GM12874 (cell line): ENCODE measurements at regions not wholly inside any gene's neighbourhood (a gene's known extent, or its start where the extent isn't known, plus 50 kb on each side); places are given as distances from the start of the nearest gene placed in this dataset.

Experiments used
- TF ChIP-seq, protein P1 (sequence below): IDR thresholded peaks from 2 replicates; pipeline ENCODE4 v1.5.1; 2011; ENCODE audit warnings: low read depth, mild to moderate bottlenecking, control low read depth, low read length, moderate library complexity; ENCODE audit not compliant: insufficient read depth

DNA sequence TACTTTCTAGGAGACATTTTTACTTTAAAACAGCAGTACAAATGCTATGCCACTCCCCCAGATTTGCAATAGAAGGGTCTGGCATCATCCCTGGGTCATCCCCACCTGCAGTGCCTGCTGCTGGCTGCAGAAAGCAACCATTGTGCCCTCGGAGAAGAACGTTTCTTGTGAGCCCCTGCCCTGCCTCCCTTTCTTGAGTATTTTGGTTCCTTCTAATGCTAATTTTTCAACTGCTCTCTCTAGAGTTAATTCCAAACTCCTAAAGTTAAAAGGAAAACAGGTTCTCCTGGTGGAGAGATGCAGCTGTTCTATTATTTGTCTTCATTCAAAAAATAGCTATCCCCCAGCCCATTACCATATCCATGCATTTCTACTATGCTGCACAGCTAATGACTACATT lies 107.1 kb downstream of the IDS start:
- TF ChIP-seq, protein P1, sequence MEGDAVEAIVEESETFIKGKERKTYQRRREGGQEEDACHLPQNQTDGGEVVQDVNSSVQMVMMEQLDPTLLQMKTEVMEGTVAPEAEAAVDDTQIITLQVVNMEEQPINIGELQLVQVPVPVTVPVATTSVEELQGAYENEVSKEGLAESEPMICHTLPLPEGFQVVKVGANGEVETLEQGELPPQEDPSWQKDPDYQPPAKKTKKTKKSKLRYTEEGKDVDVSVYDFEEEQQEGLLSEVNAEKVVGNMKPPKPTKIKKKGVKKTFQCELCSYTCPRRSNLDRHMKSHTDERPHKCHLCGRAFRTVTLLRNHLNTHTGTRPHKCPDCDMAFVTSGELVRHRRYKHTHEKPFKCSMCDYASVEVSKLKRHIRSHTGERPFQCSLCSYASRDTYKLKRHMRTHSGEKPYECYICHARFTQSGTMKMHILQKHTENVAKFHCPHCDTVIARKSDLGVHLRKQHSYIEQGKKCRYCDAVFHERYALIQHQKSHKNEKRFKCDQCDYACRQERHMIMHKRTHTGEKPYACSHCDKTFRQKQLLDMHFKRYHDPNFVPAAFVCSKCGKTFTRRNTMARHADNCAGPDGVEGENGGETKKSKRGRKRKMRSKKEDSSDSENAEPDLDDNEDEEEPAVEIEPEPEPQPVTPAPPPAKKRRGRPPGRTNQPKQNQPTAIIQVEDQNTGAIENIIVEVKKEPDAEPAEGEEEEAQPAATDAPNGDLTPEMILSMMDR = no peak

DNA sequence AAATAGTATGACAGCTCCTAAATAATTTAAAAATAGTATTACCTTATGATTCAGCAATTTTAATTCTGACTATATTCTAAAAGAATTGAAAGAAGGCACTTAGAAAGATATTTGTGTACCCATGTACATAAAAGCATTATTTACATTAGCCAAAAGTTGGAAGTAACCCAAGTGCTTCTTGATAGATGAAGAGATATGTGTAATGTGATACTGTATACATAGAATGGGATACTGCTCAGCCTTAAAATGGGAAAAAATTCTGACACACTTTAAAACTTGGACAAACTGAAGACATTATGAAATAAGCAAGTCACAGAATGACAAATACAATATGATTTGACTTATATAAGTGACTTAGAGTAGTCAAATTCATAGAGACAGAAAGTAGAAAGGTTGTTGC lies 112.2 kb downstream of the IDS start:
- TF ChIP-seq, protein P1 = no peak

DNA sequence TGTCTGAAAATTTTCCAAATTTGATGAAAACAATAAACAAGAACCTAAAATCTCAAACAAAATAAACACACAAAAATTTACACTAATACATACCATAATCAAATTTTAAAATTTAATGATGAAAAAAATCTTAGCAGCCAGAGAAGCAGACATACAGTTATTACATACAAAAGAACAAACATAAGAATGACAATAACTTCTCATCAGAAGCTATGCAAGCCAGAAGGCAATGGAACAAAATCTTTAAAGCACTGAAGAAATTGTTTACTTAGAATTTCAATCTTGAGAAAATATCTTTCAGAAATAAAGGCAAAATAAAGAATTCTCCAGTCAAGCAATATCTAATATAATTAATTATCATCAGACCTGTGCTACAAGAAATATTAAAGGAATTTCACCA lies 121.3 kb downstream of the IDS start:
- TF ChIP-seq, protein P1 = no peak

DNA sequence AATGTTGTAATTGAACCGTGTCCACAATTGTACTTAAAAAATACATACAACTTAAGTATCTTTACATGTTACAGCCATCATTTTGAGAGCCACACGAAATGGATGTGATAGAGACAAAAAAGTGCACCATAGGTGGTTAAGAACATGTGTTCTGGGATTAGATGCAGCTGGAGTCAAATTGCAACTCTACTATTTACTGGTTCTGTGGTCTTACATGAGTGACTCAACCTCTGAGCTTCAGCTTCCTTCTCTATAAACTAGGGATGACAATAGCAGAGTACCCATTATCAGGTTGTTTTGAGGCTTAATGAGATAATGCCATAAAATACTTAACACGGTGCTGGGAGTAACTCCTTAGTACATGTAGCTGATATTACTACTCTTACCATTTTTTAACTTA lies 130.4 kb downstream of the IDS start:
- TF ChIP-seq, protein P1 = no peak

DNA sequence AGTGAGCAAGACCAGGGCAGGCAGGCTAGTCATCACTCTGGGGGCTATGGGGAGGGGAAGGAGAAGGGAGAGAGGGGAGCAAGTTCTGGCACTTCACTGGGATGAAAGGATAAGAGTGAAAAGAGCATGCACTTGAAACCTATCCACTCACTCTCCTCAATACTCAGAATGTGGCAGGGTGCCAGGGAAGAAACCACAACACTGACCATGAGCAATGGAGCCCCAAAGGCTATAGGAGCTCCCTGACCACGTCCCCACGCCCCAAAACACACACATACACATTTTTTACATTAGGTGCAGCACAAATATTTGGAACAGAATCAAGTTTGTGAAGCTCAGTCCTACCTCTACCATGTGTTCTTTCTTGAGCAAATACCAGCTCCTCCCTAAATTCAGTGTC lies 132.2 kb downstream of the IDS start:
- TF ChIP-seq, protein P1 = no peak

DNA sequence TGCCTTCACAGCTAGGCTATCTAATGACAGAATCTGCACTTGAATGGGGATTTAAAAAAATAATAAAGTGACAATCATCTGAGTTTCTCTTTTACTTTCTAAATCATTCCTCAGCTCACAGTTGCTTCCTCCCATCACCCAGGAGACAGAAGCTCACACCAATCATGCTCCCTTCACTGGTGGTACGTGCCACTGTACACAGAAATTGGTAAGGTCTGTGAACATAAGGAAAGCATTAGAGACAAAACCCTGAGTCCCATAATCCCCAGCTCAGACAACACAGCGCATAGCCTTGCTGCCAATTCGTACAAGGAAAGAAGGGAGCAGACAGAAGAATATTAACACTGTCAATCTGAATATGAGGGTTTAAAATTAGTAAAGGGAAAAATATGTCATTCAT lies 133.1 kb downstream of the IDS start:
- TF ChIP-seq, protein P1 = no peak

DNA sequence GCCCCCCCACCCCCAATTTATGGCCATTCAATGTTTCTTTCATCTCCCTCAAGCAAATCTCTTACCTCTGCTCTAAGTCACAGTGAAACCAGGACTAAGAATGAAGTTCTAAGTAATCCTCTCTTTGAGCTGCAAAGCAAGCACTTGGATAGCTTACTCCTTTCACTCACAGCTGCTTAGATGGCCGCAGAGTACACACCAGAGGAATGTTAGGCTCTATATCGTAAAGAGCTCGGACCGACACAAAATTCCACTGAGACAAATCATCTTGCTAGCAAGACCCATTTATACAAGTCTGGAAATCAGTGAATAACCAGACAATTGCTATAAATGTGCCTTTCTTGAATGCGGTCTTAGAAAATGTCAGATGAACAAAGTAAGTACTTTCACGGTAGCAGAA lies 135.0 kb downstream of the IDS start:
- TF ChIP-seq, protein P1 = no peak

DNA sequence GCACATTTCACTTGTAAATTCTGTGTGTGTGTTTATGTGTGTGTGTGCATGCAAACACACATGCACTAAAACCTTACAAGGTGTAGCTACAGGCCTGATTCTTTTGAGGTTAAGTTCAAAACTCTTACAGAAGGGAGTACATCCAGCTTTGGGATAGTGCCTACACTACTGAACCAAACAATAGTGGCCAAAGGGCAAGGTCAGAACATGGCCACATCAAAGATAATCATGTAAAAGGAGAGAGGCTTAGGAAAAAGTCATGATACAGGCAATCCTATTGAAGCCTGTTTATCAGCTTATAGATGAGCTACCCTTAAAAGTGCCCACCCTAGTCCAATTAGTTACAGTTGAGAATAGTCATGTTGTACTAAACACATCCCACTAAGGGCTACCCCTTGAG lies 139.6 kb downstream of the IDS start:
- TF ChIP-seq, protein P1 = no peak
